ENCODE measurements at regions not wholly inside any gene's neighbourhood (a gene's known extent, or its start where the extent isn't known, plus 50 kb on each side); places are given as distances from the start of the nearest gene placed in this dataset.

GRCh38 chr5:147966829-147967228, 60.5 kb upstream of the C5orf46 start:
- Histone ChIP-seq H3K79me2 (ENCODE audit: insufficient read depth, low read length) (no peaks in the 10 kb centered on the region), H3K4me3 (ENCODE audit: insufficient read depth, low read length) (no peak overlapping the region), H3K27ac (ENCODE audit: low read depth, low read length) (no peak overlapping the region), H3K36me3 (ENCODE audit: insufficient read depth, low read length) (no peaks in the 10 kb centered on the region), H4K20me1 (ENCODE audit: insufficient read depth, low read length) (no peaks in the 10 kb centered on the region), H3K27me3 (ENCODE audit: insufficient read depth, low read length) (no peaks in the 10 kb centered on the region), H2AFZ (ENCODE audit: low read length) (no peak overlapping the region), H3K4me2 (ENCODE audit: insufficient read depth, low read length) (no peak overlapping the region), H3K9me3 (ENCODE audit: low read depth, low read length) (no peaks in the 10 kb centered on the region), H3K4me1 (ENCODE audit: insufficient read depth, low read length) (no peaks in the 10 kb centered on the region)
- no peak for TF ChIP-seq CTCF (IDR thresholded peaks at IDR 0.05; ENCODE audit: extremely low read depth, low read depth, low read length)
- DNase-seq (ENCODE audit: insufficient read length, low spot score, missing footprints), result no peak

GRCh38 chr5:147966326-147966725, 60.0 kb upstream of the C5orf46 start:
- Histone ChIP-seq H3K27me3 (ENCODE audit: insufficient read depth, low read length) (no peaks in the 10 kb centered on the region), H3K36me3 (ENCODE audit: insufficient read depth, low read length) (no peaks in the 10 kb centered on the region), H3K9me3 (ENCODE audit: low read depth, low read length) (no peaks in the 10 kb centered on the region), H3K4me1 (ENCODE audit: insufficient read depth, low read length) (no peaks in the 10 kb centered on the region), H2AFZ (ENCODE audit: low read length) (no peak overlapping the region), H3K27ac (ENCODE audit: low read depth, low read length) (no peak overlapping the region), H4K20me1 (ENCODE audit: insufficient read depth, low read length) (no peaks in the 10 kb centered on the region), H3K79me2 (ENCODE audit: insufficient read depth, low read length) (no peaks in the 10 kb centered on the region), H3K4me3 (ENCODE audit: insufficient read depth, low read length) (no peak overlapping the region), H3K4me2 (ENCODE audit: insufficient read depth, low read length) (no peak overlapping the region)
- TF ChIP-seq CTCF (IDR thresholded peaks at IDR 0.05; ENCODE audit: extremely low read depth, low read depth, low read length), result no peak
- no peak for DNase-seq (ENCODE audit: insufficient read length, low spot score, missing footprints)

GRCh38 chr5:147965715-147966114, 59.4 kb upstream of the C5orf46 start:
- Histone ChIP-seq H3K27me3 (ENCODE audit: insufficient read depth, low read length) (no peaks in the 10 kb centered on the region), H3K9me3 (ENCODE audit: low read depth, low read length) (no peaks in the 10 kb centered on the region), H3K79me2 (ENCODE audit: insufficient read depth, low read length) (no peaks in the 10 kb centered on the region), H2AFZ (ENCODE audit: low read length) (no peak overlapping the region), H3K36me3 (ENCODE audit: insufficient read depth, low read length) (no peaks in the 10 kb centered on the region), H3K4me1 (ENCODE audit: insufficient read depth, low read length) (no peaks in the 10 kb centered on the region), H4K20me1 (ENCODE audit: insufficient read depth, low read length) (no peaks in the 10 kb centered on the region), H3K4me2 (ENCODE audit: insufficient read depth, low read length) (no peak overlapping the region), H3K27ac (ENCODE audit: low read depth, low read length) (no peak overlapping the region), H3K4me3 (ENCODE audit: insufficient read depth, low read length) (no peak overlapping the region)
- no peak for TF ChIP-seq CTCF (IDR thresholded peaks at IDR 0.05; ENCODE audit: extremely low read depth, low read depth, low read length)
- no peak for DNase-seq (ENCODE audit: insufficient read length, low spot score, missing footprints)

GRCh38 chr5:147963948-147964693, 57.8 kb upstream of the C5orf46 start:
- no peak for TF ChIP-seq CTCF (IDR thresholded peaks at IDR 0.05; ENCODE audit: extremely low read depth, low read depth, low read length)
- DNase-seq (ENCODE audit: insufficient read length, low spot score, missing footprints), result no peak
- Histone ChIP-seq H3K4me3 (ENCODE audit: insufficient read depth, low read length) (no peak overlapping the region), H3K27ac (ENCODE audit: low read depth, low read length) (no peak overlapping the region), H3K4me1 (ENCODE audit: insufficient read depth, low read length) (no peaks in the 10 kb centered on the region), H3K4me2 (ENCODE audit: insufficient read depth, low read length) (no peak overlapping the region), H4K20me1 (ENCODE audit: insufficient read depth, low read length) (no peaks in the 10 kb centered on the region), H3K27me3 (ENCODE audit: insufficient read depth, low read length) (no peaks in the 10 kb centered on the region), H3K36me3 (ENCODE audit: insufficient read depth, low read length) (no peaks in the 10 kb centered on the region), H3K79me2 (ENCODE audit: insufficient read depth, low read length) (no peaks in the 10 kb centered on the region), H3K9me3 (ENCODE audit: low read depth, low read length) (no peaks in the 10 kb centered on the region), H2AFZ (ENCODE audit: low read length) (no peak overlapping the region)

Data from osteoblast (primary cell).